HEK293T (cell line): ENCODE measurements at regions not wholly inside any gene's neighbourhood (a gene's known extent, or its start where the extent isn't known, plus 50 kb on each side); places are given as distances from the start of the nearest gene placed in this dataset.
A peak's percentile ranks its signal among the peaks of the same experiment; 100 is the strongest.

Experiments
- ARNT ChIP-seq: fragments of 450-650 bp; IDR thresholded peaks from 2 replicates; pipeline ENCODE4 v1.6.1; 2017; ENCODE audit warnings: mild to moderate bottlenecking
- BHLHE40 ChIP-seq: fragments of 450-650 bp; IDR thresholded peaks from 2 replicates; pipeline ENCODE4 v1.6.1; 2016; ENCODE audit warnings: mild to moderate bottlenecking, moderate library complexity, borderline replicate concordance
- CTBP1 ChIP-seq: fragments of 450-650 bp; IDR thresholded peaks from 2 replicates; pipeline ENCODE4 v1.6.1; 2016; ENCODE audit warnings: borderline replicate concordance
- ELF4 ChIP-seq: fragments of 450-650 bp; IDR thresholded peaks from 2 replicates; pipeline ENCODE4 v1.6.1; 2017; ENCODE audit warnings: antibody characterized with exemption
- FOXA1 ChIP-seq: fragments of 450-650 bp; IDR thresholded peaks from 2 replicates; pipeline ENCODE4 v1.6.1; 2016; ENCODE audit warnings: mild to moderate bottlenecking
- FOXK2 ChIP-seq: fragments of 450-650 bp; IDR thresholded peaks from 2 replicates; pipeline ENCODE4 v1.6.1; 2016; ENCODE audit warnings: mild to moderate bottlenecking
- FOXM1 ChIP-seq: fragments of 450-650 bp; IDR thresholded peaks from 2 replicates; pipeline ENCODE4 v1.6.1; 2017; ENCODE audit warnings: mild to moderate bottlenecking, borderline replicate concordance
- NFRKB ChIP-seq: fragments of 450-650 bp; IDR thresholded peaks from 2 replicates; pipeline ENCODE4 v1.6.1; 2016; ENCODE audit warnings: mild to moderate bottlenecking, moderate library complexity
- SP1 ChIP-seq: fragments of 450-650 bp; IDR thresholded peaks from 2 replicates; pipeline ENCODE4 v1.6.1; 2017
- SUZ12 ChIP-seq: fragments of 450-650 bp; IDR thresholded peaks from 2 replicates; pipeline ENCODE4 v1.6.1; 2016; ENCODE audit warnings: mild to moderate bottlenecking
- ZNF384 ChIP-seq: fragments of 450-650 bp; IDR thresholded peaks from 2 replicates; pipeline ENCODE4 v1.6.1; 2016
- TF ChIP-seq, protein P1 (sequence below): fragments of 450-650 bp; IDR thresholded peaks from 2 replicates; pipeline ENCODE4 v1.6.1; 2016

DNA sequence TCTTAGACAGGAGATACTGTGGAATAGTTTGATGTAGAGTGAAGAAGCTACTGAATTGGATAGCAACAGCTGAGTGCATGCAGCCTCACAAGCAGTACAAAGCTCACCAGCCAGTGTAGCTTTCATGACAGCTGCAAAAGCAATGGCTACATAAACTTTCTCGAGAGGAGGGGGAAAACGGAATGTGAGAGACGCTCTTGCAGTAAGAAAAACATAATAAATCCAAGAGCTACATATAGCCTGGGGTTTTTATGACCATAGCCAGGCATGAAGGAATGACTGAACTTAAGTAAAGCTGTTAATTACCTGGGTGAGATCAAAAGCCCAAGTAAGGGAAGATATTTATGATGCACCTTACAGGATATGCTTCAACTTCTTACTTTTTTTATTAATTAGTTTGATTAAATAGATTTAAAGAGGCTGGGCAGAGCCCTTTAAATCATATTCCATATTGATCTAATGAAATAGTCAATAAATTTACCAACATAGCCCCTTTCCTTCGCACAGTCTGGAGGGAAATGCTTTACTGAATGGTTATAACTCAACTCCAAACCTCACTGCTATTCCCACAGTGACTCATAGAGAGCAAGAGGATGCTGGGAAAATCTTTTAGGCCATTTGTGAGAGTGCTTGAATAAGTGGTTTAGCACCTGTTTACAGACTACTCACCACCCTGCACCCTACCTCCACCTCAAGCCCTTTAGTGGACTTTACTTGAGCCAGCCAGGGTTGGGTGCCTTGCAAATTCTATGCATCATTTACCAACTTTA lies 407.2 kb upstream of the CLINT1 start:
- TF ChIP-seq, protein P1, sequence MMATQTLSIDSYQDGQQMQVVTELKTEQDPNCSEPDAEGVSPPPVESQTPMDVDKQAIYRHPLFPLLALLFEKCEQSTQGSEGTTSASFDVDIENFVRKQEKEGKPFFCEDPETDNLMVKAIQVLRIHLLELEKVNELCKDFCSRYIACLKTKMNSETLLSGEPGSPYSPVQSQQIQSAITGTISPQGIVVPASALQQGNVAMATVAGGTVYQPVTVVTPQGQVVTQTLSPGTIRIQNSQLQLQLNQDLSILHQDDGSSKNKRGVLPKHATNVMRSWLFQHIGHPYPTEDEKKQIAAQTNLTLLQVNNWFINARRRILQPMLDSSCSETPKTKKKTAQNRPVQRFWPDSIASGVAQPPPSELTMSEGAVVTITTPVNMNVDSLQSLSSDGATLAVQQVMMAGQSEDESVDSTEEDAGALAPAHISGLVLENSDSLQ: peak; percentile 79
- TF ChIP-seq FOXA1 (no peak), ARNT (no peak), ELF4 (no peak), FOXM1 (no peak), CTBP1 (peak; percentile 7; the same call in 1 of the 2 replicates), FOXK2 (no peak), NFRKB (no peak), SP1 (no peak), ZNF384 (no peak), BHLHE40 (no peak), SUZ12 (no peak)
